MM.1S (cell line): ENCODE measurements at regions not wholly inside any gene's neighbourhood (a gene's known extent, or its start where the extent isn't known, plus 50 kb on each side); places are given as distances from the start of the nearest gene placed in this dataset.

Experiments
- EZH2 ChIP-seq: fragments of 300-600 bp; sonication (generic); optimal IDR thresholded peaks from 2 replicates; pipeline ENCODE3; 2017; ENCODE audit warnings: low read depth, mild to moderate bottlenecking, antibody characterized with exemption, low read length, mixed read lengths
- TF ChIP-seq, protein P1 (sequence below): fragments of 300-600 bp; sonication (generic); IDR thresholded peaks from 2 replicates; pipeline ENCODE4 v1.5.1; 2016; ENCODE audit warnings: antibody characterized with exemption, low read length, mixed read lengths

DNA sequence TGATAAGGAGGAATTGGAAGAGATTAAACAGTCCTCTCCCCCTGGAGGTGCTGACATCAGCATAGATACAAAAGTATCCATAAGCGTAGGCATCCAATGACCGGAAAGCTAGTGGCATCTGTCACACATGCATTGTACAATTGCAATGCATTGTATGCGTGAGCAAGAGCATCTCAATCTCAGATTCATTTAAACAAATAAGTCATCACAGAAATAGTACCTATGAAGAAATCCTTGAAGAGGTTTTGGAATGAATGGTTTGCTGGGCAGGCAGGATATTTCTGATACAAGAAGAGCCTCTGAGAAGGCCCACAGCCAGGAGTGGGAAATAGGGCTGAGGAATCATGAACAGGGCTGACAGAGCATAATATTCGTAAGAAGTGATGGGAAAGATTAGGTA is 88.9 kb upstream of the ABCD3 start:
- TF ChIP-seq, protein P1, sequence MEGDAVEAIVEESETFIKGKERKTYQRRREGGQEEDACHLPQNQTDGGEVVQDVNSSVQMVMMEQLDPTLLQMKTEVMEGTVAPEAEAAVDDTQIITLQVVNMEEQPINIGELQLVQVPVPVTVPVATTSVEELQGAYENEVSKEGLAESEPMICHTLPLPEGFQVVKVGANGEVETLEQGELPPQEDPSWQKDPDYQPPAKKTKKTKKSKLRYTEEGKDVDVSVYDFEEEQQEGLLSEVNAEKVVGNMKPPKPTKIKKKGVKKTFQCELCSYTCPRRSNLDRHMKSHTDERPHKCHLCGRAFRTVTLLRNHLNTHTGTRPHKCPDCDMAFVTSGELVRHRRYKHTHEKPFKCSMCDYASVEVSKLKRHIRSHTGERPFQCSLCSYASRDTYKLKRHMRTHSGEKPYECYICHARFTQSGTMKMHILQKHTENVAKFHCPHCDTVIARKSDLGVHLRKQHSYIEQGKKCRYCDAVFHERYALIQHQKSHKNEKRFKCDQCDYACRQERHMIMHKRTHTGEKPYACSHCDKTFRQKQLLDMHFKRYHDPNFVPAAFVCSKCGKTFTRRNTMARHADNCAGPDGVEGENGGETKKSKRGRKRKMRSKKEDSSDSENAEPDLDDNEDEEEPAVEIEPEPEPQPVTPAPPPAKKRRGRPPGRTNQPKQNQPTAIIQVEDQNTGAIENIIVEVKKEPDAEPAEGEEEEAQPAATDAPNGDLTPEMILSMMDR = no peak
- no peak for TF ChIP-seq EZH2
